CD4-positive, alpha-beta T cell treated with Interleukin-12 subunit alpha and Interleukin-12 subunit beta, for 1 hour (primary cell): ENCODE measurements at regions not wholly inside any gene's neighbourhood (a gene's known extent, or its start where the extent isn't known, plus 50 kb on each side); places are given as distances from the start of the nearest gene placed in this dataset.
A peak's percentile ranks its signal among the peaks of the same experiment; 100 is the strongest.

Source experiments
- DNase-seq: peaks from one replicate; pipeline ENCODE4 v3.0.0-alpha.2; 2020

DNA sequence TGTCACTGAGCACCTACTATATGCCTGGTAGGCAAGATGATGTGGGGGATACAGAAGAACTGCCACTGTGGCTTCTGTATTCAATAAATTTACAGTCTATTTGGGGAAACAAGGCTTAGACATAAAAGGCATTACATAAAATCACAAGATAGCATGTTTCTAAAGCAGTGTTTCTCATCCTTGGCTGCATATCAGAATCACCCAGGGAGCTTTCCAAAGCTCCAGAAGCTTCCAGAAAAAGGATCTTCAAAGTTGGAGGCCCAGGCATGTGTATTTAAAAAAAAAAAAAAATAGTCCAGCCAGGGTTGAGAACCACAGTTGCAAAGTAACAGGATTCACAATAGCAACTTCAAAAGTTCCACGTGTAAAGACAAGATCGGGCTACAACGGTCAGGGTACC lies 112.4 kb upstream of the SPACA1 start:
- no peak for DNase-seq

DNA sequence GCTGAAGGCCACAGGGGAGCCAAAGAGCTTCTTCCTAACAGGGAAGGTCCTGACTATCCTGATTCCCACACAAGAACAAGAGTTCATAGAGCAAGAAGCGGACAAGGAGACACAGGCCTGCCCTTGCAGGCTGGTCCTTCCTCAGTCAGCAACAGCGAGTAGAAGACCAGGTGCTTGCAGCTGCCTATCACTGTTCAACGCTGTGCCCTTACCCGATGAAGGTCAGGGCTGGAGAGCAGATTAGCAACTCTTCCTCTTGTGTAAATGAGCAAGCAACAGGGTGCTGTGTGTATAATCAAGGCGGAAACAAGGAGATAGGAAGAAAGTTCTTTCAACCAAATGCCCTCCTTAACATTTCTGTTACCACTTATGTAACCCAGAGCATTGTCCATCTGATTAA lies 115.3 kb upstream of the SPACA1 start:
- no peak for DNase-seq

DNA sequence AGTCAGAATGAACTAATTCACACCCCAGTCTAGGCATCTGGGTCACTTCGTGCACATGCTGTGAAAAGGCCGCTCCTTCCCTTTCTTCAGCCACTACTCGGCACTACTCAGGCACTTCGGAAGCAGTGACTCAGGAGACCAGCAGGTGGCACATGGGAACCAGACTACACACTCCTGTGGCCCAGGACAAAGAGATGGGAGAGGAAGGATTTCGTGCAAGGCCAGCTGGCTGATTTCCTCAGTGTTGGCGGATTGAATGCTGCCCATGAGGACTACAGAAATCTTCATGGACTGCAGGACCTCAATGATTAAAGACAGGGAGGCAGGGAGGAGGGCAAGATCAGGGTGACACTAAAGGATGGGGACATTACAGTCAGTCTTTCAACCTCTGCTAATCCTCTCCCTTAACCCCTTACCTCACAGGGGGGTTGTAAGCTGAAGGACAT lies 117.8 kb upstream of the SPACA1 start:
- peak; percentile 65 for DNase-seq

DNA sequence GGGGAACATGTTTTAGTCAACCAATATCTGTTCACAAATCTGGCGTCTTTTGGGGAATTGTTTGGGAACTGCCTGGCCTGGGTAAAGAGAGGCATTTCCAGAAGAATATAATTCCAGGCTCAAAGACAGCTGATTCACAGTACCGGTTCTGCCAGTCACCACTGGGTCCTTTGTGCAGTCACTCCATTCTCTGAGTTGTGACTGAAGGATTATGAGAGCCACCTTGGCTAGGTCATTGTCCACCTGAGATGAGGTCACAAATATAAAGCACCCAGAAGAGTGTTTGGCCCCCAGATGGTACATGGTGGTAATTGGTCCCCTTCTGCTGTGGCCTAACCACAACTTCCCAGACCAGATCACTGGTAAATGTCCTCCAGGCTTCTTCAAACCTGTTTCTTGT lies 121.0 kb upstream of the SPACA1 start:
- no peak for DNase-seq

DNA sequence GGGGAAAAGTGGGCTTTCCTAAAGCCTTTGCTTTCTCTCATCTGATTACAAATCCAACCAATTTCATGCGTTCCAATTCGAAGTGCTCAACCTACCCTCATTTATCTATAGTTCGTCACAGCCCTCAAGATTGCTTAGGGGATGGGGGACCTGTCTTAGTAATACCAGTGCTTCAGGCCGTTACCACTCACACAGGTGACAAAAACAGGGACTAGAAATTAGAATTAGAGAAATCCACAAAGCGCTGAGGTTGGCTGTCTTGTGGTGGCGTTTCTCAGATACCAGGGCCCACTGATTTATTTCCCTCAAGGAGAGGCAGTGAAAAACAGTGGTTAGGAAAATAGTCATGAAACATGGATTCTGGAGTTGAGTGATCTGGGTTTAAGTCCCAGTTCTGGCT lies 121.6 kb upstream of the SPACA1 start:
- no peak for DNase-seq

DNA sequence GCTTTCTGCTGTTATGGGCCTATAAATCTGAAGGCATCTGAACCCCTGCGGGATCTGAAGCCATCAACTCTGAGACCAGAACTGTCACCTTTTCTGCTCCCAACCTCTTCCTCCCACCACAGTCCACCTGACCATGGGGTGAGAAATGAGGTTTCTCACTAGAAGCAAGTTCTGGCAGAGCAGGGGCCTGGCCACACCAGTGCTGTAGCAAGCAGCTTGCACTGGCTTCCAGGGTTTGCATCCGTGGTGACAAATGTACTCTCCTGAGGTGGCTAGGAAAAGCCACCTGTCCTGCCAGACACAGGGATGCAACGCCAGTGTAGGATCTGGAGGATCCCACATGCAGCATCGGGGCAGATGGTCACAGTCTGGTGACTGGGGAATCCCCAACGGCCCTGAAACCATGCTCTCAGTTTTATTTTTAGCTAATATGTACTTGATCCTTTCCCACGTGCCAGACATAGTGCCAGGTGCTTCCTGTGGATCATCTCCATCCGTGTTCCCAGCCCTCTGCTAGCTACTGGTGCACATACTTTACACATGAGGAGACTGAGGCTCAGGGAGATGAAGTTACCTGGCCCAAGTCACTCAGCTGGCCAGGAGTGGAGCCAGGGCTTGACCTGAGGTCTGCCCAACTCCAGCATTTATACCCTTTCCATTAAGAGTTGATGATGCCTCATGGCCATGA lies 122.1 kb upstream of the SPACA1 start:
- DNase-seq = peak; percentile 13

DNA sequence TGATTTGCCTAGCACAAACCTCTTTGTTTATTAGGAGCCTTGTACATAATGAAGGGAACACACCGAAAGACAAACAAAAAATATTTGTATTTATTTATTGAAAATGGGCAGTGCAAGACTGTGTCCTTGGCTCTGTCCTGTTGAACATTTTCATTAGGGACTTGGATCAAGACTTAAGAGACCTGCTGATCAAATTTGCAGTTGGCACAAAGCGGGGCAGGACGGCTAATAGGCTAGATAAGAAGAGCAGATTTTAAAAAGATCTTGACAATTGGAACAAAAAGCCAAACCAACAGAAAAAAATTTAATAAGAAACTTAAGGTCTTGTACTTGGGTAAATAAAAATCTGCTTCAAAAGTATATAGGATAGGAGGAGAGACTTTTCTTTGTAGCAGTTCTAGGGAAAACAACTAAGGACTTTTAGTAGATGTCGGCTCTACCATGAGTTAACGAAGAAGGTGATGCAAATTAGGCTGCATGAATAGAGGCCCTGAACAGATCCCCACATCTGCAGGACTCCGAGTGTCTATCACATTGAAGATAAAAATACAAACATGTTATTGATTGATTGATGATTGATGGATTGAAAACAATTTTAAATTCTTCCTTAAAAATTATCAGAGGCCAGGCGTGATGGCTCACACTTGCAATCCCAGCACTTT lies 124.1 kb upstream of the SPACA1 start:
- no peak for DNase-seq

DNA sequence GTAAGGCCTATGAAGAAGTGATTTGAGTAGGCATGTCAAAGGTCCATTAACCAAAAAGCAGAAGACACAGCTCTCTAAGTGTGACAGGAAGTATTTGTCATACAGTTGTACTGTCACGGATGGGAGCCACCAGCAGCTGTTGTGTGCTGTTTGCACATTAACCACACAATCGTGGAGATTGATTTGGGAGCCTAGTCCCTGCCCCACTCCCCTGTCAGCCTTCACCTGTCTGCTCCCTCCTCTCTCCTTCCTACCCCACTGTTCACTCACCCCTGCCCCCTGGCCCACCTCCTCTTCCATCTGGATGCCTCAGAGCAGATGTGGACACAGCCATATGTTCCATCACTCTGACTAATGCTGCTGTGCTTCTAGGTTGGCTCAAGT lies 124.7 kb upstream of the SPACA1 start:
- DNase-seq = no peak

DNA sequence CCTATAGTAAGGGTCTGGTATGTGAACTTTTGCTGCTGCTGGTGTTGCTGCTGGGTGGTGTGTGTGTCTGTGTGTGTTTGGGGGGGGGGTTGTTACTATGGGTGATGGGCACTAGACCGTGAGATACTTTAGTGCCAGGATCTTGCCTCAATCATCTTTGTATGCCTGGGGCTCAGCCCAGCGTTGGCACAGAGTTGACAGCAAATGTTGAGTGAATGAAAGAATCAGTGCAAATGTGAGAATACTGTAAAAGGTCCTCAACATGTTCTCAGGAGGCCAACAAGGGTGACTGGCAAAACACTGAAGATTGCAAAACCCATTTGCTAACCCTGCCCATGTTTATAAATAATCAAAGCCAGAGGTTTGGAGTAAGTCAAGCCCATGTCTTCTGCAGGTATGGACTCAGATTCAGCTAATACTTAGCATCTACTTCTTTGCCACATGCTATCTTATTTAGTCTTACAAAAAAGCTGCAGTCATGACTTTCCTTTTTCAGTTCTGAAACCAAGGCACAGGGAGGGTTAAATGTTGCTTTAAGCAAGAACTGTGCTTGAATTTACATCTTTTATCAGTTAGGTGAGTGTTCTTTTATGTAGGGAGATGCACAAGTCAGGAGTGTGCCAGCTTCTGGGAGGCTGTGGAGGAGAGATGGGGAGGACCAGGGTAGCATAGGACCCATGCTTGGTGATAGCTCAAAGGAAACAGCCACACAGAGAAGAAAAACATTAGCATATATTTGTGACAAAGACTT lies 125.3 kb upstream of the SPACA1 start:
- DNase-seq = no peak

DNA sequence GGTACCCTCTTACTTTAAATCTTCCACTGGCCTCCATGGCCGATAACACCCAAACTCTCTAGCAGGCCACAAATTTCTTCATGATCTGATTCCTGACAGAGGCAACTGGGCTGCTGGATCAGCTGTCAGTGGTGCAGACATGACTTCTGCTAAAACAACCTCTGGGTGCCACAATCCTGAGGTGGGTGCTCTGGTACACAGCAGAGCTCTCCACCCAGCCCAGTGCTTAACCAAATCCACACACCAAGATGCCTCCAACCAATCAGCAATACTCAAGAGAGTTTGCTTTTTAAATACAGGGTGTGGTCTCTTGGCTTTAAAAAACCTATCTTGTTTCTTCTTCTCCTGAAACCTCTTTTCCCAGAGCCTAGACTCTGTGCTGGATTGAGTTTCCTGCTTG lies 126.6 kb upstream of the SPACA1 start:
- DNase-seq = no peak

DNA sequence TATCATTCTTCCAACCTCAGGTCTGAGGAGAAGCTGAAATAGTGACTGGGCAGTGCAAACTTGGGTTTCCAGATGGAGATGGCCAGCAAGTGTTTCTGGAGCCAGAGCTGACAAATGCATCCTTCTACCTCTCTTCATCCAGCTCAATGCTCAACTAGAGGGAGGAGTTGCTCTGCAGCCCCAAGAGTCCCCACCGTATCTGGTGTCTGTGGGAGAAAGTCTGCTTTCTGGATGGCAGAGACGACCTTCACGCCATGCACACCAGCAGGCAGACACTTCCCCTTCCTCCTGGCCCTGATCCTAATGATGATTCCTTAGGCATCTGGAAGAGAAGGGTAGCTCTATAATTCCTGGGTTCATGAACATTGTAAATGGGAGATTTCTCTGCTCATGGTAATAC lies 127.4 kb upstream of the SPACA1 start:
- no peak for DNase-seq

DNA sequence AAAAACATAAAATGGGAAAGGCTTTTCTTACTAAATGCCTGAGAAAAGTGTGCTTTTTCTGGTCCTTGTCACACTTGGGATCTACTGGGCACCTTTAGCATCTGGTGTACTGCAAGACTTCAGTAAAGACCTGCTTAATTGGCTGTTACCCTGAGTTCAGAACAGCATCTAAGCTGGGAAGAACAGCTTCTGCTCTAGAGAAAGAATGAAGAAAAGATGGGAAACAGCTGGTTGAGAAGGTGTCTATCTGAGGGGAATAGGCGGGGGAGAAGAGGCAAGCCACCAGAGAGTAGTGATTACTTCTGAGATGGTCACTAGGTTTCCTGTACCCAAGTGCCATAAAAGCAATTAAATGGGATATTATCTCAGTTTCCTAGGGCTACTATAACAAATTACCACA lies 128.2 kb upstream of the SPACA1 start:
- DNase-seq = no peak

DNA sequence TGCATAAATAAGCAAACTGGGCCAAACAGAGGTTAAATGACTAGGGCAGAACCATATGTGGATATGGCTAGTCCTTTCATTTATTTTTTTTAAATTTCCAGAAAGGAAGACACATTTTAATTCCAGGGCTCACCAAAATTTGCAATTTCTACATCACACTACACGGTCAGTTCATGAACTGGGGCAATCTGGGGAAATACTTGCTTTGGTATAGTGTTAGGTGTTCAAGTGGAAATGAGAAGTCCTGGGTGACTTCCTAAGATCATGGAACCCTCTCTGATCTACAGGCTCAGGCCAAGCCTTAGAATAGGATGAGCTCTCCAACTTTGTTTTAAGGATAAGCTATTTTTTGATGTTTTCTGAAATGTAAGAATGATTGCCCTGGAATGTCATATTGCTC lies 128.6 kb upstream of the SPACA1 start:
- no peak for DNase-seq

DNA sequence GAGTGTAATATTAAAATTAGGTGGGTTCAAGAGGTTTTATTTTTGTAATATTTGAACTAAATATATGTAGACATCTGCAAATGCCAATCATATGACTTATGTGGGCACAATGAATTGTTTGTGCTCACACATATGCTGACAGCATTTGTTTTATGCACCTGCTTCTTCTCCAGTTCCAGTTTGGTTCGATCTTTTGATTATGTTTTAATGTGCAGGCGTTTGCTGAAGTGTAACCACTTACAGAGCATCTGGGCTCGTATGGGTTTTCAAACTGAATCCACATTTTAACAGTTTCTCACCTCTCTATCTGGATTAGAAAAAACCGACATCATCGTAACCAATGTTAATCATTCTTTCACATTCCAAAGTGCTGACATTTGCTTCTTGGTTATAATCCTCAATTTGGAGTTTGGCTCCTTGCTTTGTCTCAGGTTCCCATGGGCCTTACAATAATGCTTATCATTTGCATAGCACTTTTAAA lies 129.1 kb upstream of the SPACA1 start:
- DNase-seq = no peak

DNA sequence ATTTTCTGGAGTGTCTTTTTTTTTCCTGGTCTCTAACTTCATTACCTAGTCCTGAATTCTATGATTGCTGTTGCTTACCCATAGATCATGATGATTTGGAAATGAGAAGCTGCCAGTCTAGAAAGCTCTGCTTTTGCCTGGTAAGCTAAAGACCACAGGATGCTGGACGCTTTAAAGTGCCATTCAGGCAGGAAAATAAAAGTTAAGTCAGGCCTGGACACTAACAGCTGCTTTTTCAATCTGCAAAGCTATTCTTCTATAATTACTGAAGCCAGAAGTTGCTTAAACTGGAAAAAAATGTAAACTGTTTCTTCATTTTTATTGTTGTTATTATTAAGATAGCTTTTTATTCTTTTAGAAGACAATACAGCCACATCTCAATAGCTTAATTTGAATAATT lies 129.8 kb upstream of the SPACA1 start:
- DNase-seq = no peak

DNA sequence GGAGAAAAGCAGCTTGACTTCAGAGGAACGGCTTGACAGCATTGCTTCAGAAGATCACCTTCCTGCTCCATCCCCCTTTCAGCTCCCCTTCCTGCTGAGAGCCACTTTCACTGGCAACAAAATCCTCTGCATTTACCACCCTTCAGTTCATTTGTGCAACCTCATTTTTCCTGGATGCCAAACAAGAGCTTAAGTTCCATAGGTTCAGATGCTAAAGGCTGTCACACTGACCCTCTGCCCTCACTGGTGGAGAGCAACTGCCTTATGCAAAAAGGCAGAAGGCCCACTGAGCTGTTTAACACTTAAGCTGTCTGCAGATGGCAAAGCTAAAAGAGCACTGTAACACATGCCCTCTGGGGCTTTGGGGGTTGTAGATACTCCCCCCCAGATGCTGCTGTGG lies 131.2 kb upstream of the SPACA1 start:
- DNase-seq = no peak

DNA sequence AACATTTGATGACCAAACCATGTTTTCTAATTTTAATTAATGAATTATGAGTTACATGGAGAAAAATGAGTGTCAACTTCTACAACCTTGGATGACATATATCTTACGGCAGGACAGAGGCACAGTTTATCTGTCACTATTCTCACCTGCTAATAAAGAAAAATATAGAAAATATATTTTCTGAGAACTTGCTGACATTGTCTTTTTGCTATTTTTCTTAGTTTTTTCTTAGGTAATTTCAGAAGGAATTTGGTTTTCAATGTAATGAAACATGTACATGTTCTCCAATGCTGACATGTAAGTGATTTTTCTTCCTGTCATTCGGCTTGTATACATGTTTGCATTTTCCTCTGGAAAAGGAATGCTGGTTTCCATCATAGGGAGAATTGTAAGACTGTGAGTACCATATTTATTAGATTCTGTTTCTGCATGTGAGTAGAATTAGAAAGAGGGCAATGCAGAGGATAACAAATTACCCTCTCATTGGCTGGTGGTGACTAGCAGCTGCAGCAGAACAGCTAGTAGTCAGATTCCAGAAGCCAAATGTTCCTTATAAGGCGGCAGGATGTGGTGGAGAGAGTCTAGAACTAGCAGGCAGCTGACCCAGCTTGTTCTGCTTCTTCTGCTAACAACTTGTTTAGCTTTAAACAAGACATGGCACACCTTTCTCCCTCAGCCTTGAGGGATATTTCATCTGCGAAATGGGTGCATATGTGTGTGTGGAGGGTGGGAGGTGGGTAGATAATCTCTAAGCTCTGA lies 132.8 kb upstream of the SPACA1 start:
- no peak for DNase-seq

DNA sequence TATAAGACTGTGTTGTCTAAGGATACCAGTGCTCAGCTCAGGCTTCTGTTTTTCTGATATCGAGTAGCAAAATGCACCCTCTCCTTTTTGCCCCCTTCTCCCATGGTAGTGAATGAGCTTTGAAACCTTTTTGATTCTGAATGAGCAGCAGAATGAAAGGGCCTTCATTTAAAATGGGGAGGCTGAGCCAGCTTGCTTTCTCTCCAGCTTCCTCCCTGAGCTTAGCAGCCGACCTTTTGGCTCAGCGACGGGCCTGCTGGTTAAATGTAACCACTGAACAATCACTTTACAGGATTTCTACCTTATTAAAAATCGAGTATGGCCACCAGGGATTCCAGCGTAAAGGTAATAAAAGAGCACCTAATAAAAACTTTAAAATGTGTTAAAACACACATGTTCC lies 133.7 kb upstream of the SPACA1 start:
- DNase-seq = no peak

DNA sequence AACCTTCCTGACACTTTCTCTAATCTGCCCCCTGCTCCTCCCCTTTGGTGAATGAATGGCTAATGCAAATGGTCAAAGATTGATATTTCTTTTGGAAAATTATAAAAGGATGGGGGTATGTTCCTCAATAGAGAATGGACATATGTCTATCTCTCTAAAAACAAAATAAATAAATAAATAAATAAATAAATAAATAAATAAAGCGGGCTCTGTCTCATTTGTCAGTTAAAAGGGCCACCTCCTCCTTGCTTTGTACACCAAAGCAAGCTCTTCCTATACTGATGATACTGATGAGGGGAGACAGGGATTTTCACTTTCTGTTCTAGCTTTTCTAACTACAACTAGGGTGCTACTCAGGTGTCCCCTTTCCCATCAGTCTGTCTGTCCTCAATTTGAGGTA lies 135.5 kb upstream of the SPACA1 start:
- no peak for DNase-seq

DNA sequence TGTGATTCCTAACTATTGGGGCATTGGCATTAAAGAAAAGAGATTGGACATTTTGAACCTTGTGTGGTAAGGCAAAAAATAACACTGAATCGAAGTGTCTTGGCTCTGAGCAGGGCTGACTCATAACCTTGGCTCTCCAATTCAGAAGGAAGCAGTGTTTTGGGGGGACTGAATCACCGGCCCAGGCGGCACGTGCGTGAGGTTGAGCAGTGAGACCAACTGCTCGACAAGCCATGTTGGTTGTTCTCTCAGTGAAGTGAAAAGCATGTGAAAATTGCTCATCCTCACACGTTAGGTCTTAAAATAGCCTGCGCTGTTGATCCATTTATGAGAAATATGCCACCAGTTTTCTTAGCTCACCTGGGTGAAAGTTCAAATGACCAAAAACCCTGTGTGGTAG lies 137.8 kb upstream of the SPACA1 start:
- no peak for DNase-seq

DNA sequence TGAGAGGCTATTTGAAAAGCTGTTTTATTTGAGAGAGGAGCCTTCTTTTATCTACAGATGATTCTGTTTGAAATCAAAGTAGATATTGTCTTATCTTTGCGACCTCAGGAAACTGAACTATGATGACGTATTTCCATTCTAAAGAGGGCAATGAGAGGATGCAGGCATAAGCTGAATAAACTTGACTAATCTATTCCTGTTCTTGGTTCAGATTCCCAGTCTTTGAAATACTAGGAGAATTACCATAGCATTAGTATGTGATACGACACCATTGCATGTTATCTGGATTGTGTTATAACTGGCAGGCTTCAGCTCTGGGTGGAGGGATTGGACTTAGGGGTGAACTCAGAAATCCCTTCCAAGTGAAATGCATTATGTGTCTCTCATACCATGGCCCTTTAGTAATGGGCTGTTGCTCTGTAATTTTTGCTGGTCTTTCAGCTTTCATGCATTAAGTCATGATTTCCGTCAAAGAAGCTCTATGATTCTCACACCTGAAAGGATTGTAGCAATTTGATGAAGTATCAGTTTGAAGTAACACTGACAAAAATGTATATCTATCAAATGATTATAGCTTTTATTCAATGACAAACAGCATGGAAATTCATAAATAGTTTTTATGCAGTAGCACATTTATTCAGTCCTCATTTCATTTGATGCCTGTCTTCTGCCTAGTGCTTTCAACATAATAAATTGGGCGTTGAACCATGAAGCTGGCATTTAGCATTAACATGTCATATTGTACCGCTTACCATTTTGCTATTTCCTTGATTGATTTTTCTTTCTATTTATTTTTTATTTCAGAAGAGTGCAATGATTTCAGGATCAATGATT lies 138.4 kb upstream of the SPACA1 start:
- DNase-seq = no peak

DNA sequence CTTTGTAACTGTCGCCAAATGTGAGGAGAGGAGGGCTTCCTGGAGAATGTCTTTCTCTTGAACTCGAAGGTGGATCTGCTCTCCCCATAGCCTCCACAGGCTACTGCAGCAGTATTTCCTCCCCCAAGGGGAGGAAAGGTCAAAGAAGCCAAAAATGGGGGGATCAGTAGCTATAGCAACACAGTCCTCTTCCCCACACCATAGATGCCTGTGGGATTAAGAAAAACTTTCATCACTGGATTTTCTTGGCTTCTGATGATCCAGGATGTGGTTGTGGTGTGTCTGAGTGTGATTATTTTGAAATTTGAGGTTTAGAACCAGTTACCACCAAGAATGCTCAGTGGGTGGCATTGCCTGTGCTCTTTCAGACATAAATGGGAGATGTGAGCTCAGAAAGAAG lies 140.1 kb upstream of the SPACA1 start:
- DNase-seq = peak; percentile 22
